ENCODE measurements at regions not wholly inside any gene's neighbourhood (a gene's known extent, or its start where the extent isn't known, plus 50 kb on each side); places are given as distances from the start of the nearest gene placed in this dataset.

DNA sequence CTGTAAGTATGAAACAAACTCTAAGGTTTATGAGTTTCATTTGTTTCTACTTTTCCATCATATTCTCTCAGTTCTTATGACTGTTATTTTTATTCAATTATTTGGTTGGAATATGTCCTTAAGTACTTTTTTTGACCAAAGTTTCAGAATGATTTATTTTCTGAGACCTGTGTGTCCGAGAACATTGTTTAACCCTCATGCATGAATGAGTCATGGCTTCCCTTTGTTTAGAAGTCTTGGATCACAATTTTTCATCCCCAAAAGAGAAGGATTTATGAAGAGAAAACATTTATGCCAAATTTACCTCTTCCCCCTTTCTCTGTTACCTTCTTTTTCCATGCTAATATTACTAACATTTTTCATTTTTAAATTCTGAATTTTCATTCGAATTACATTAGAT is 518.0 kb upstream of the NR2F2 start:
- TF ChIP-seq, protein P1, sequence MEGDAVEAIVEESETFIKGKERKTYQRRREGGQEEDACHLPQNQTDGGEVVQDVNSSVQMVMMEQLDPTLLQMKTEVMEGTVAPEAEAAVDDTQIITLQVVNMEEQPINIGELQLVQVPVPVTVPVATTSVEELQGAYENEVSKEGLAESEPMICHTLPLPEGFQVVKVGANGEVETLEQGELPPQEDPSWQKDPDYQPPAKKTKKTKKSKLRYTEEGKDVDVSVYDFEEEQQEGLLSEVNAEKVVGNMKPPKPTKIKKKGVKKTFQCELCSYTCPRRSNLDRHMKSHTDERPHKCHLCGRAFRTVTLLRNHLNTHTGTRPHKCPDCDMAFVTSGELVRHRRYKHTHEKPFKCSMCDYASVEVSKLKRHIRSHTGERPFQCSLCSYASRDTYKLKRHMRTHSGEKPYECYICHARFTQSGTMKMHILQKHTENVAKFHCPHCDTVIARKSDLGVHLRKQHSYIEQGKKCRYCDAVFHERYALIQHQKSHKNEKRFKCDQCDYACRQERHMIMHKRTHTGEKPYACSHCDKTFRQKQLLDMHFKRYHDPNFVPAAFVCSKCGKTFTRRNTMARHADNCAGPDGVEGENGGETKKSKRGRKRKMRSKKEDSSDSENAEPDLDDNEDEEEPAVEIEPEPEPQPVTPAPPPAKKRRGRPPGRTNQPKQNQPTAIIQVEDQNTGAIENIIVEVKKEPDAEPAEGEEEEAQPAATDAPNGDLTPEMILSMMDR (optimal IDR thresholded peaks at IDR 0.05 in 1 of 3, IDR thresholded peaks at IDR 0.05 in 1 of 3, conservative IDR thresholded peaks at IDR 0.05 in 1 of 3; ENCODE audit: extremely low read depth in 1 of 3, insufficient read depth in 2 of 3, low read length in 3 of 3), result no peak
- TF ChIP-seq EZH2 (IDR thresholded peaks at IDR 0.05; ENCODE audit: low read length), result no peak

All from keratinocyte (primary cell).